SK-N-SH (cell line): ENCODE measurements at regions not wholly inside any gene's neighbourhood (a gene's known extent, or its start where the extent isn't known, plus 50 kb on each side); places are given as distances from the start of the nearest gene placed in this dataset.

Experiments used
- CTCF ChIA-PET: fragments of 300-600, 350-600 bp; formaldehyde crosslinking; extraction: SDS; loops from one replicate; lab custom pipeline; 2021; lab: Yijun Ruan, JAX
- POLR2A ChIA-PET: fragments of 350-600 bp; sonication (Branson Sonifier 250); formaldehyde crosslinking; extraction: SDS; loops from one replicate; lab custom pipeline; 2020; ENCODE audit warnings: antibody characterized with exemption, inconsistent platforms; lab: Yijun Ruan, JAX
- DNase-seq: peaks from one replicate; pipeline ENCODE4 v3.0.0; 2012
- H2AFZ ChIP-seq: fragments of 200-600 bp; sonication (generic); 2 replicates; pipeline ENCODE4 v1.8.1; 2016; ENCODE audit warnings: antibody characterized with exemption, mild to moderate bottlenecking, low read depth
- H3F3A ChIP-seq: fragments of 200-600 bp; sonication (generic); replicated peaks from 2 replicates; pipeline ENCODE3; 2016; ENCODE audit warnings: antibody characterized with exemption, mild to moderate bottlenecking; ENCODE audit not compliant: insufficient read depth
- H3K27ac ChIP-seq, 2 experiments: fragments of 200-500 bp in 1 of 2; fragments of 200-600 bp in 1 of 2; sonication (Bioruptor generic) in 1 of 2; sonication (generic), shearing (Covaris generic) in 1 of 2; 2 replicates each; pipeline versions ENCODE4 v1.5.1 to v1.6.1; 2014 to 2016; ENCODE audit warnings: low read depth in 2 of 2, inconsistent platforms in 1 of 2, low read length in 1 of 2, mild to moderate bottlenecking in 1 of 2, mixed read lengths in 1 of 2
- H3K27me3 ChIP-seq: fragments of 200-600 bp; sonication (generic), shearing (Covaris generic); 2 replicates; pipeline ENCODE4 v1.6.1; 2016; ENCODE audit warnings: mixed run types; ENCODE audit not compliant: insufficient read depth
- H3K36me3 ChIP-seq, 2 experiments: fragments of 200-500 bp in 1 of 2; fragments of 200-600 bp in 1 of 2; sonication (Bioruptor generic) in 1 of 2; sonication (generic) in 1 of 2; replicated peaks in 1 of 2; 2 replicates each; pipeline versions ENCODE3 to v1.5.1; 2014 to 2016; ENCODE audit warnings: low read length in 1 of 2, mild to moderate bottlenecking in 1 of 2; ENCODE audit not compliant: insufficient read depth in 2 of 2, control insufficient read depth in 1 of 2
- H3K4me1 ChIP-seq, 2 experiments: fragments of 200-500 bp in 1 of 2; fragments of 200-600 bp in 1 of 2; sonication (Bioruptor generic) in 1 of 2; sonication (generic), shearing (Covaris generic) in 1 of 2; 2 replicates each; pipeline versions ENCODE4 v1.5.1 to v1.6.1; 2014 to 2016; ENCODE audit warnings: low read depth in 1 of 2, low read length in 1 of 2, mixed run types in 1 of 2; ENCODE audit not compliant: insufficient read depth in 2 of 2, control insufficient read depth in 1 of 2
- H3K4me2 ChIP-seq: fragments of 200-600 bp; sonication (generic), shearing (Covaris generic); 2 replicates; pipeline ENCODE4 v1.6.1; 2017; ENCODE audit warnings: mixed run types
- H3K4me3 ChIP-seq, 2 experiments: fragments of 200-500 bp in 1 of 2; fragments of 200-600 bp in 1 of 2; sonication (Bioruptor generic) in 1 of 2; sonication (generic), shearing (Covaris generic) in 1 of 2; 2 replicates each; pipeline versions ENCODE4 v1.5.1 to v1.8.1; 2014 to 2016; ENCODE audit warnings: low read depth in 2 of 2, inconsistent platforms in 1 of 2, low read length in 1 of 2, mild to moderate bottlenecking in 1 of 2, mixed read lengths in 1 of 2, moderate library complexity in 1 of 2
- H3K79me2 ChIP-seq: fragments of 200-600 bp; sonication (generic); 2 replicates; pipeline ENCODE4 v1.8.1; 2017; ENCODE audit warnings: mild to moderate bottlenecking; ENCODE audit not compliant: insufficient read depth
- H3K9ac ChIP-seq: fragments of 200-600 bp; sonication (generic); 2 replicates; pipeline ENCODE4 v1.6.1; 2017; ENCODE audit warnings: mixed run types
- H3K9me2 ChIP-seq: fragments of 200-600 bp; sonication (generic); 2 replicates; pipeline ENCODE4 v1.6.1; 2017; ENCODE audit warnings: mixed run types
- H3K9me3 ChIP-seq: fragments of 200-600 bp; sonication (generic); 2 replicates; pipeline ENCODE4 v1.6.1; 2017; ENCODE audit warnings: mixed run types, mild to moderate bottlenecking, moderate library complexity
- H4K20me1 ChIP-seq: fragments of 200-600 bp; sonication (generic); 2 replicates; pipeline ENCODE4 v1.6.1; 2017; ENCODE audit warnings: mild to moderate bottlenecking, mixed run types; ENCODE audit not compliant: insufficient read depth
- CHD2 ChIP-seq: fragments of 150-350 bp; IDR thresholded peaks from 2 replicates; pipeline ENCODE4 v1.6.1; 2018; ENCODE audit warnings: low read length; ENCODE audit not compliant: partially characterized antibody
- ELF1 ChIP-seq: IDR thresholded peaks from 2 replicates; pipeline ENCODE4 v1.4.0; 2012
- EZH2phosphoT487 ChIP-seq: fragments of 200-600 bp; sonication (generic); IDR thresholded peaks from 2 replicates; pipeline ENCODE4 v1.6.1; 2017; ENCODE audit warnings: low read depth, mixed run types, mild to moderate bottlenecking, antibody characterized with exemption, moderate library complexity, borderline replicate concordance
- FOSL2 ChIP-seq: IDR thresholded peaks from 2 replicates; pipeline ENCODE4 v1.4.0; 2012; ENCODE audit warnings: low read depth, mild to moderate bottlenecking, moderate library complexity, borderline replicate concordance
- FOXJ3 ChIP-seq: sonication (generic); formaldehyde crosslinking; IDR thresholded peaks from 2 replicates; pipeline ENCODE4 v1.5.1; 2020; ENCODE audit warnings: mild to moderate bottlenecking, missing genetic modification reagents
- GABPA ChIP-seq: IDR thresholded peaks from 2 replicates; pipeline ENCODE4 v1.4.0; 2012; ENCODE audit warnings: low read depth, mild to moderate bottlenecking
- GATA2 ChIP-seq: sonication (generic); formaldehyde crosslinking; IDR thresholded peaks from 2 replicates; pipeline ENCODE4 v1.5.0; 2020; ENCODE audit warnings: mild to moderate bottlenecking, missing genetic modification reagents
- MXI1 ChIP-seq: IDR thresholded peaks from 2 replicates; pipeline ENCODE4 v1.6.1; 2012; ENCODE audit warnings: mild to moderate bottlenecking, low read depth, low read length, improper control_type of control experiment
- NRF1 ChIP-seq: IDR thresholded peaks from 2 replicates; pipeline ENCODE4 v1.6.1; 2012; ENCODE audit warnings: low read depth, mild to moderate bottlenecking, low read length
- PBX3 ChIP-seq: IDR thresholded peaks from 2 replicates; pipeline ENCODE4; 2012
- RXRA ChIP-seq: IDR thresholded peaks from 2 replicates; pipeline ENCODE4 v1.4.0; 2012; ENCODE audit warnings: low read depth, mild to moderate bottlenecking, borderline replicate concordance
- TAF1 ChIP-seq: IDR thresholded peaks from 2 replicates; pipeline ENCODE4 v1.6.1; 2012; ENCODE audit warnings: low read depth, mild to moderate bottlenecking, low read length, moderate library complexity, borderline replicate concordance
- TCF12 ChIP-seq: IDR thresholded peaks from 2 replicates; pipeline ENCODE4 v1.4.0; 2012
- WGBS: methylation state at CpG from one replicate; pipeline ENCODE4 v1.1.6; 2017; ENCODE audit warnings: low lambda C conversion rate; 5-methylcytosine and 5-hydroxymethylcytosine counted together
- TF ChIP-seq, protein P1 (sequence below): IDR thresholded peaks from 2 replicates; pipeline ENCODE4 v1.6.1; 2012; ENCODE audit warnings: mild to moderate bottlenecking, low read depth, low read length, moderate library complexity
- TF ChIP-seq, protein P2 (sequence below): IDR thresholded peaks from 2 replicates; pipeline ENCODE4 v1.4.0; 2012; ENCODE audit warnings: low read depth, borderline replicate concordance
- TF ChIP-seq, protein P3 (sequence below): IDR thresholded peaks from 2 replicates; pipeline ENCODE4 v1.4.0; 2012; ENCODE audit warnings: low read depth

DNA sequence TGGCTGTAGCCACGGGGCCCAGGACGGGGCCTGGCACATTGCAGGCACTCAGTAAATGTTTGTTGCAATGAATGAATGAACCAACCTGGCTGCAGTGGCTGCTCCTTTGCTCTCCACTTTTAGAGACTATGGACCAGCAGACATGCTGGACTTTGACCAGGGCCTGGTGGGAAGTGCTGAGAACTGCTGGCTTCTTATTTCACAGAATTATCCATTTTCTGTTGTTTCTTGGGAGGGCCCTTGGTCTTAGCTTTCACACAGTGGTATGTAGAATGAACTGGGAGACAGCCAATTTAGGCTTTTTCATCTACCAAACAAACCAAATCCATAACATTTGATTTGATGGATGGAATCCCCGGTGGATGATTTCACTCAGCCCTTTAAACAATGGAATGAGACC, 78.0 kb upstream of the LHFPL2 start:
- H3K4me1 ChIP-seq = no peaks in the 10 kb centered on the region; a peak in 1 of 4 replicates
- H3K9me3 ChIP-seq = no peaks in the 10 kb centered on the region
- no peaks in the 10 kb centered on the region for H4K20me1 ChIP-seq
- H3K4me3 ChIP-seq = no peak overlapping the region
- no peaks in the 10 kb centered on the region for H3K27me3 ChIP-seq
- 96% methylated on average over 3 of the region's 3 CpGs for WGBS
- no peak overlapping the region for H3K27ac ChIP-seq
- TF ChIP-seq, protein P1, sequence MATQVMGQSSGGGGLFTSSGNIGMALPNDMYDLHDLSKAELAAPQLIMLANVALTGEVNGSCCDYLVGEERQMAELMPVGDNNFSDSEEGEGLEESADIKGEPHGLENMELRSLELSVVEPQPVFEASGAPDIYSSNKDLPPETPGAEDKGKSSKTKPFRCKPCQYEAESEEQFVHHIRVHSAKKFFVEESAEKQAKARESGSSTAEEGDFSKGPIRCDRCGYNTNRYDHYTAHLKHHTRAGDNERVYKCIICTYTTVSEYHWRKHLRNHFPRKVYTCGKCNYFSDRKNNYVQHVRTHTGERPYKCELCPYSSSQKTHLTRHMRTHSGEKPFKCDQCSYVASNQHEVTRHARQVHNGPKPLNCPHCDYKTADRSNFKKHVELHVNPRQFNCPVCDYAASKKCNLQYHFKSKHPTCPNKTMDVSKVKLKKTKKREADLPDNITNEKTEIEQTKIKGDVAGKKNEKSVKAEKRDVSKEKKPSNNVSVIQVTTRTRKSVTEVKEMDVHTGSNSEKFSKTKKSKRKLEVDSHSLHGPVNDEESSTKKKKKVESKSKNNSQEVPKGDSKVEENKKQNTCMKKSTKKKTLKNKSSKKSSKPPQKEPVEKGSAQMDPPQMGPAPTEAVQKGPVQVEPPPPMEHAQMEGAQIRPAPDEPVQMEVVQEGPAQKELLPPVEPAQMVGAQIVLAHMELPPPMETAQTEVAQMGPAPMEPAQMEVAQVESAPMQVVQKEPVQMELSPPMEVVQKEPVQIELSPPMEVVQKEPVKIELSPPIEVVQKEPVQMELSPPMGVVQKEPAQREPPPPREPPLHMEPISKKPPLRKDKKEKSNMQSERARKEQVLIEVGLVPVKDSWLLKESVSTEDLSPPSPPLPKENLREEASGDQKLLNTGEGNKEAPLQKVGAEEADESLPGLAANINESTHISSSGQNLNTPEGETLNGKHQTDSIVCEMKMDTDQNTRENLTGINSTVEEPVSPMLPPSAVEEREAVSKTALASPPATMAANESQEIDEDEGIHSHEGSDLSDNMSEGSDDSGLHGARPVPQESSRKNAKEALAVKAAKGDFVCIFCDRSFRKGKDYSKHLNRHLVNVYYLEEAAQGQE = no peak
- no peak for TF ChIP-seq FOSL2
- no peak for TF ChIP-seq PBX3
- TF ChIP-seq GATA2 (CRISPR knock-in tag) = no peak
- no peak for TF ChIP-seq MXI1
- TF ChIP-seq EZH2phosphoT487 = no peak
- TF ChIP-seq TAF1 = no peak
- TF ChIP-seq CHD2 = no peak
- no peak for TF ChIP-seq RXRA
- TF ChIP-seq FOXJ3 = no peak
- TF ChIP-seq, protein P2, sequence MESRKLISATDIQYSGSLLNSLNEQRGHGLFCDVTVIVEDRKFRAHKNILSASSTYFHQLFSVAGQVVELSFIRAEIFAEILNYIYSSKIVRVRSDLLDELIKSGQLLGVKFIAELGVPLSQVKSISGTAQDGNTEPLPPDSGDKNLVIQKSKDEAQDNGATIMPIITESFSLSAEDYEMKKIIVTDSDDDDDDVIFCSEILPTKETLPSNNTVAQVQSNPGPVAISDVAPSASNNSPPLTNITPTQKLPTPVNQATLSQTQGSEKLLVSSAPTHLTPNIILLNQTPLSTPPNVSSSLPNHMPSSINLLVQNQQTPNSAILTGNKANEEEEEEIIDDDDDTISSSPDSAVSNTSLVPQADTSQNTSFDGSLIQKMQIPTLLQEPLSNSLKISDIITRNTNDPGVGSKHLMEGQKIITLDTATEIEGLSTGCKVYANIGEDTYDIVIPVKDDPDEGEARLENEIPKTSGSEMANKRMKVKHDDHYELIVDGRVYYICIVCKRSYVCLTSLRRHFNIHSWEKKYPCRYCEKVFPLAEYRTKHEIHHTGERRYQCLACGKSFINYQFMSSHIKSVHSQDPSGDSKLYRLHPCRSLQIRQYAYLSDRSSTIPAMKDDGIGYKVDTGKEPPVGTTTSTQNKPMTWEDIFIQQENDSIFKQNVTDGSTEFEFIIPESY = no peak
- TF ChIP-seq ELF1 = no peak
- no peak for TF ChIP-seq TCF12
- no peak for TF ChIP-seq NRF1
- TF ChIP-seq GABPA = no peak
- TF ChIP-seq, protein P3, sequence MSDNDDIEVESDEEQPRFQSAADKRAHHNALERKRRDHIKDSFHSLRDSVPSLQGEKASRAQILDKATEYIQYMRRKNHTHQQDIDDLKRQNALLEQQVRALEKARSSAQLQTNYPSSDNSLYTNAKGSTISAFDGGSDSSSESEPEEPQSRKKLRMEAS = no peak
- H3K36me3 ChIP-seq = no peaks in the 10 kb centered on the region
- H3F3A ChIP-seq = no peaks in the 10 kb centered on the region
- H3K9me2 ChIP-seq = no peaks in the 10 kb centered on the region
- no peaks in the 10 kb centered on the region for H3K79me2 ChIP-seq
- ChIA-PET CTCF (no interaction called here), POLR2A (no interaction called here)
- H3K9ac ChIP-seq = no peak overlapping the region
- DNase-seq = no peak
- H3K4me2 ChIP-seq = no peak overlapping the region
- no peak overlapping the region for H2AFZ ChIP-seq
